GM12864 (cell line): ENCODE measurements at regions not wholly inside any gene's neighbourhood (a gene's known extent, or its start where the extent isn't known, plus 50 kb on each side); places are given as distances from the start of the nearest gene placed in this dataset.

Experiments
- DNase-seq: peaks from one replicate; pipeline ENCODE4 v3.0.0-alpha.2; 2011; ENCODE audit warnings: low read depth
- H3K4me3 ChIP-seq: 2 replicates; pipeline ENCODE4 v1.5.1; 2011; ENCODE audit warnings: mild to moderate bottlenecking, low read depth, low read length, control low read depth
- CTCF ChIP-seq: IDR thresholded peaks from 2 replicates; pipeline ENCODE4 v1.5.1; 2011; ENCODE audit warnings: low read depth, mild to moderate bottlenecking, moderate library complexity, low read length, control low read depth, inconsistent platforms; ENCODE audit errors: missing control alignments

GRCh38 chr6:50922579-50923525, 104.2 kb downstream of the TFAP2B start:
- TF ChIP-seq CTCF, result no peak
- no peak overlapping the region for H3K4me3 ChIP-seq
- DNase-seq, result no peak

GRCh38 chr6:50924758-50925157, 106.1 kb downstream of the TFAP2B start:
- no peak for TF ChIP-seq CTCF
- no peak overlapping the region for H3K4me3 ChIP-seq
- no peak for DNase-seq

- DNase-seq, result no peak
- TF ChIP-seq CTCF, result no peak
Observed at GRCh38 chr6:50925548-50925947, 106.9 kb downstream of the TFAP2B start.

GRCh38 chr6:50925981-50926380, 107.3 kb downstream of the TFAP2B start:
- H3K4me3 ChIP-seq, result no peak overlapping the region
- TF ChIP-seq CTCF, result no peak
- DNase-seq, result no peak

More at GRCh38 chr6:50925548-50925947, 106.9 kb downstream of the TFAP2B start:
- H3K4me3 ChIP-seq, result no peak overlapping the region

GRCh38 chr6:50927800-50928199, 109.1 kb downstream of the TFAP2B start:
- no peak overlapping the region for H3K4me3 ChIP-seq
- TF ChIP-seq CTCF, result no peak
- no peak for DNase-seq

- no peak overlapping the region for H3K4me3 ChIP-seq
- no peak for TF ChIP-seq CTCF
- DNase-seq, result no peak
Observed at GRCh38 chr6:50929323-50929722, 110.7 kb downstream of the TFAP2B start.

GRCh38 chr6:50935442-50935841, 116.8 kb downstream of the TFAP2B start:
- no peak overlapping the region for H3K4me3 ChIP-seq
- no peak for TF ChIP-seq CTCF
- DNase-seq, result no peak
